GM21515 (cell line): ENCODE measurements at regions not wholly inside any gene's neighbourhood (a gene's known extent, or its start where the extent isn't known, plus 50 kb on each side); places are given as distances from the start of the nearest gene placed in this dataset.

Experiments
- ATAC-seq: cut with Tn5 transposase; IDR thresholded peaks from one replicate; pipeline ENCODE4 v1.9.1; 2021; ENCODE audit not compliant: unreplicated experiment

- ATAC-seq: no peak
Observed at GRCh38 chr4:125140966-125141495, 173.7 kb upstream of the FAT4 start.

- no peak for ATAC-seq
Observed at GRCh38 chr4:125135652-125136051, 179.1 kb upstream of the FAT4 start.

- ATAC-seq: no peak
Observed at GRCh38 chr4:125132729-125133128, 182.0 kb upstream of the FAT4 start.

- no peak for ATAC-seq
Observed at GRCh38 chr4:125131891-125132680, 182.7 kb upstream of the FAT4 start.

GRCh38 chr4:125125276-125125675, 189.5 kb upstream of the FAT4 start:
- no peak for ATAC-seq

- no peak for ATAC-seq
Observed at GRCh38 chr4:125123570-125124109, 191.1 kb upstream of the FAT4 start.

DNA sequence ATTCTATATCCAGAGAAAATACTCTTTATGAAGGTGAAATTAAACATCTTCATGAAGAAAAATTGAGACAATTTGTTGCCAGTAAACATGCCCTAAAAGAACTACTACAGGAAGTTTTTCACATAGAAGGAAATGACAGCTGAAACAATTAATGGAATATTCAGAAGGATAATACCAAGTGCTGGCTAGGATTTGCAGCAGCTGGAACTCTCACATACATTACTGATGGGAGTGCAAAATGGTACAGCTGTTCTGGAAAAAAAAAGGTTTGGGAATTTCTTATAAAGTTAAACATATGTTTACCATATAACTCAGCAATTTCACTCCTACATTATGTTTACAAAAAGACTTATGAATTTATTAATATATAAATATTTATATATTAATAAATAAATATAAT, 193.2 kb upstream of the FAT4 start:
- no peak for ATAC-seq

- ATAC-seq: no peak
Observed at GRCh38 chr4:125116431-125116830, 198.3 kb upstream of the FAT4 start.

- ATAC-seq: no peak
Observed at GRCh38 chr4:125115941-125116340, 198.8 kb upstream of the FAT4 start.

DNA sequence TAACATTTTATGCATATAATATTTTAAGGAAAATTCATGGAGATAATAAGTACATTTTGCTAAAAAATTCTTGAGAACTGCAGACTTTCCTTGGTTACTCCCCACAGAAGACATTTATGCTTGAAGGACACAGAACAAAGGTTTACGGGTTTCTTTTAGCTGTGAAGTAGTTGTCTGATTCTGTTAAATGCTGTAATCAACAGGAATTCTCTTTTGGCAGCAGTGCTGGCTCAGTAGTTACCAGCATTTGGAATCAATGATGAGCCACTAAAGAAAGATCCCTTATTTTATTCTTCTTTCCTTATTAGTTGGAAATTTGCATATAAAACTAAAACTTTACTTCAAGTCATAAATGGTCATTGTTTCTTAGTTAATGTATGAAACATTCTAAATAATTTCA, 199.3 kb upstream of the FAT4 start:
- ATAC-seq: no peak

DNA sequence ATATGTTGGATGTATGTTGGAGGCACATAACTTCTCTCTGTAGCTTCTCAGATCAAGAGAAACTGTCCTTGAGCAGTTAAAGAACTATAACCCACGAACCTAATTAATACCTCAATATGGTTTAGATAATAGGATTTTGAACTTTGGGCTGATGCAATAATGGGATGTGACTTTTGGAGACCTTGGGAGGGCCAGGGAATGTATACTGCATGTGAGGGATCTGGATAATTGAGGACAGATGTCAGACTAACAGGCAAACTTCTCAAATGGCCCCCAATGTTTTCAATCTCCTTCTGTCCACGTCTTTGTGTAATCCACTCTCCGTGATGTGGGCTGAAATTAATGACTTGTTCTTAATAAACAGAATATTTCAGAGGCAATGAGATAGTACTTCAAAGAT, 202.2 kb upstream of the FAT4 start:
- no peak for ATAC-seq

GRCh38 chr4:125111323-125111722, 203.4 kb upstream of the FAT4 start:
- ATAC-seq: no peak

GRCh38 chr4:125105561-125105960, 209.2 kb upstream of the FAT4 start:
- no peak for ATAC-seq

GRCh38 chr4:125104616-125105015, 210.1 kb upstream of the FAT4 start:
- no peak for ATAC-seq

DNA sequence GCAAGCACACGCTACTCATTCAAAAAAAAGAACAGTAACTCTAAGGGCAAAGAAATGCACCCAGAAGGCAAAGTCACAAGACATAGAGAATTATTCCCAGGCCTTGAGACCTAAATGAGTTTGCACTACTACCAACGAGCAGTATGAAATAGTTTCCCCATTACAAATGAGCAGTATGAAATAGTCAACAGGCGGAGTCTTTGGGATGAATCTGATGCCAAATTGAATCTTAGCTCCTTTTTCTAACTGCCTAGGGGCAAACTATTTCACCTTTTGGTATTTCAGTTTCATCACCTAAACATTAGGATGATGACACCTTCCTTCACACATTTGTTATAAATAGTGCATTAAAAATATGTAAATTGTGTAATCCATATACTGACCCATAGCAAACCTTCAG, 213.0 kb upstream of the FAT4 start:
- no peak for ATAC-seq

GRCh38 chr4:125097729-125098128, 217.0 kb upstream of the FAT4 start:
- ATAC-seq: no peak

- ATAC-seq: no peak
Observed at GRCh38 chr4:125096662-125097061, 218.1 kb upstream of the FAT4 start.

DNA sequence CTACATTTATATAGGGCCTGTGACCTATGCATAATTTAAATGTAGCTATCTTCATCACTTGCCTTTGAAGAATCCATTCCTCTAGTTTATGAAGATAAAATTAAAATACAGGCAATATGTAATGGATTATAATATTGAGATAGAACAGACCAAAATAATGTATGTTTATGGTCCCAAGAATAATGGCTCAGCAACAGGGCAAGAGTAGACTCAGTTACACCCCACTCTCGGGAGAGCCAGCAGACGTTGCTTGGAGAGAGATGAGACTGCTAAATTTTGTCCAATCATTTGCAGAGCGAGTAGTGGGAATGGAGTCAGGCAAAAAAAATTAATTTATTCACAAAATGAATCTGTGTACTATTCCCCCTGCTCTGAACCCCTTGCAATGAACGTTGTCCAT, 223.2 kb upstream of the FAT4 start:
- ATAC-seq: no peak

DNA sequence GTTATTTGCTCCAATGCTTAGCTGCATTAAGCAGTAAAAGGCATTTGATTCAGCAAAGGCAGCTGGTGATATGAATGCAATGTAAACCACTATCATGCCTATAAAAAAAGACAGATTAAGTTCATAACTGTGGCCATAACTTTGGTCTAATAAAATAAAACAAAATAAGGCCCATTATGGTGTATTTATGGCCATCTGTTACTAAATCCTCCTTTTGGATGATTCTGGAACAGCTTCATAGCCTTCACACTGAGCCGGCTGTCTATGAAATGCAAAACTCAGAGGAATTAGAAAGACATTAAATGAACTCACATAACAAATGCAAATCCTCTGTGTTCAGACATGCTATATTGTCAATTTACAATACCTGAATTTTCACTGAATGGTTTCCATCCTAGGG, 223.7 kb upstream of the FAT4 start:
- no peak for ATAC-seq

- no peak for ATAC-seq
Observed at GRCh38 chr4:125084608-125085007, 230.1 kb upstream of the FAT4 start.

DNA sequence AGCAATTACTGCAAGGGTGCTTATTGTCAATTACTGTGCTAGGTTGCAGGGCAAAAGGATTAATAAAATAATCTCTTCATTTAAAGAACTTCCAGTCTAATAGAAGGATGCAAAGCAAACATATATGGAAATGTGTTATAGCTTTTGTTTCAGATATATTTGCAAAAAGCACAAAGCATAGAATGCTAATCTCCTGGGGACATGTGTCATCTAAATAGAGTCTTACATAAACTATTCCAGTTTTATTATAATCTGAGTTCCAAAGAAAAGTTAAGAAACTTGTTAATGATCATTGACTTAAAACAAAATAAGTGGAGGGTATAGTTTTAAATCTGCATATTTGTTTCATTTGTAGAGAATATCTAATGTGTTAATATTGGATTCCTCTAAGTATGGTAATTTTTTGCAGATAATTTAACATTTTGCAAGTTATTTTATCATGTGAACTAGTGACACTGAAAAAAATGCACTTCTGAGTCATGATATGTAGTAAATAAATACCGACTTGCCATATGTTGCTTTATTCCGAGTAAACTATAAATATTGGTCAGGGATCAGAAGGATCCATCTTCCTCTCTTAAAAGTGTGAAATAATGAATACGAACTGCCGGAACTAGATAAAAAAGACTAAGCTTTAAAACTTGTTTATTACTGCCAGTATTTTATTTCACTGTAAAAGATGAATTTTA, 231.9 kb upstream of the FAT4 start:
- ATAC-seq: no peak

GRCh38 chr4:125072269-125072668, 242.5 kb upstream of the FAT4 start:
- ATAC-seq: no peak
